Smooth muscle cell (in vitro differentiated cells): ENCODE measurements at regions not wholly inside any gene's neighbourhood (a gene's known extent, or its start where the extent isn't known, plus 50 kb on each side); places are given as distances from the start of the nearest gene placed in this dataset.
A peak's percentile ranks its signal among the peaks of the same experiment; 100 is the strongest.

Experiments
- DNase-seq: peaks from one replicate; lab custom pipeline; 2025; ENCODE audit not compliant: unreplicated experiment; lab: John Stamatoyannopoulos, UW
- H2AFZ ChIP-seq: fragments of 200-600 bp; sonication (generic); 2 replicates; pipeline ENCODE4 v1.6.0; 2016; ENCODE audit warnings: antibody characterized with exemption, low read depth, mild to moderate bottlenecking
- H3F3A ChIP-seq: fragments of 200-600 bp; sonication (generic); 2 replicates; pipeline ENCODE4 v1.6.0; 2017; ENCODE audit warnings: antibody characterized with exemption, low read depth
- H3K27ac ChIP-seq: fragments of 200-600 bp; sonication (generic); 2 replicates; pipeline ENCODE4 v1.5.1; 2016; ENCODE audit warnings: low read depth, mild to moderate bottlenecking
- H3K27me3 ChIP-seq: fragments of 200-600 bp; sonication (generic); 2 replicates; pipeline ENCODE4 v1.6.1; 2016; ENCODE audit warnings: low read depth, mild to moderate bottlenecking
- H3K36me3 ChIP-seq: fragments of 200-600 bp; sonication (generic); 2 replicates; pipeline ENCODE4 v1.5.1; 2016; ENCODE audit warnings: low read depth
- H3K4me1 ChIP-seq: fragments of 200-600 bp; sonication (generic); 2 replicates; pipeline ENCODE4 v1.5.1; 2016; ENCODE audit warnings: low read depth
- H3K4me2 ChIP-seq: fragments of 200-600 bp; sonication (generic); 2 replicates; pipeline ENCODE4 v1.6.0; 2016; ENCODE audit warnings: mild to moderate bottlenecking
- H3K4me3 ChIP-seq: fragments of 200-600 bp; sonication (generic); 2 replicates; pipeline ENCODE4 v1.5.1; 2016; ENCODE audit warnings: mild to moderate bottlenecking
- H3K79me2 ChIP-seq: fragments of 200-600 bp; sonication (generic); 2 replicates; pipeline ENCODE4 v1.6.0; 2016; ENCODE audit warnings: low read depth, mild to moderate bottlenecking
- H3K9ac ChIP-seq: fragments of 200-600 bp; sonication (generic); 2 replicates; pipeline ENCODE4 v1.6.0; 2016; ENCODE audit warnings: low read depth
- H3K9me3 ChIP-seq: fragments of 200-600 bp; sonication (generic); replicated peaks from 2 replicates; pipeline ENCODE4 v1.5.1; 2016; ENCODE audit warnings: low read depth
- H4K20me1 ChIP-seq: fragments of 200-600 bp; sonication (generic); 2 replicates; pipeline ENCODE4 v1.6.0; 2016; ENCODE audit warnings: low read depth
- CTCF ChIP-seq: fragments of 200-600 bp; sonication (generic); IDR thresholded peaks from 2 replicates; pipeline ENCODE4 v1.5.1; 2017; ENCODE audit warnings: borderline replicate concordance, mild to moderate bottlenecking, antibody characterized with exemption; ENCODE audit not compliant: insufficient read depth, poor library complexity, severe bottlenecking
- WGBS: methylation state at CpG from one replicate; pipeline ENCODE4 v1.1.7; 2016; ENCODE audit warnings: low lambda C conversion rate; 5-methylcytosine and 5-hydroxymethylcytosine counted together

GRCh38 chr21:43361493-43362296 lies 65.2 kb downstream of the SIK1 start:
- H3K27ac ChIP-seq: peak overlapping the region; percentile 80
- H4K20me1 ChIP-seq: no peaks in the 10 kb centered on the region
- DNase-seq: no peak
- no peaks in the 10 kb centered on the region for H3K27me3 ChIP-seq
- no peak for TF ChIP-seq CTCF
- peaks cover 13% of the 10 kb centered on the region for H3K4me1 ChIP-seq
- no peaks in the 10 kb centered on the region for H3K9me3 ChIP-seq
- 67% methylated on average over 35 of the region's 35 CpGs for WGBS
- H3K79me2 ChIP-seq: no peaks in the 10 kb centered on the region
- peak overlapping the region; percentile 13 for H3K9ac ChIP-seq
- peak overlapping the region; percentile 25 for H3K4me2 ChIP-seq
- no peaks in the 10 kb centered on the region for H3K36me3 ChIP-seq
- H2AFZ ChIP-seq: peak overlapping the region; percentile 63
- H3F3A ChIP-seq: peaks cover 8% of the 10 kb centered on the region
- H3K4me3 ChIP-seq: no peak overlapping the region

DNA sequence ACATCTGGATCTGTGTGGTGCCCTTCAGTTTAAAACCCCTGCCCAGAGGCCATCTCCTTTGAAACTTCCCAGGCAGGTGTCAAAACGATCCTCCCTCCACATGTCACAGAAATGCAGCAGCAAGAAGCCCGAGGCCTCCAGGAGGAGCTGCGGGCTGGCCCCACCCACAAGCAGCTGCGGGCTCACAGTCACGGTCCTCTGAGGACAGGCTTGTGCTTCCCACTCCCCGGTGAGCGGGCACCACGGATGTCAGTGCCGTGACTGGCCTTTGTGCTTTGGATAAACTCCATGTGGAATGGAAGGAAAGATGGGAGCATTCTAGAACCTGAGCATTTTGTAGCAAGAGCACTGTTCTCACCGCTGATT lies 65.8 kb downstream of the SIK1 start:
- no peak for DNase-seq
- Histone ChIP-seq H3K79me2 (no peaks in the 10 kb centered on the region), H3K27me3 (no peaks in the 10 kb centered on the region), H3K9me3 (no peaks in the 10 kb centered on the region), H3K4me1 (peaks cover 13% of the 10 kb centered on the region), H3F3A (peaks cover 8% of the 10 kb centered on the region), H2AFZ (no peak overlapping the region), H3K36me3 (no peaks in the 10 kb centered on the region), H4K20me1 (no peaks in the 10 kb centered on the region), H3K4me2 (peak overlapping the region; percentile 25), H3K9ac (peak overlapping the region; percentile 13), H3K4me3 (no peak overlapping the region), H3K27ac (peak overlapping the region; percentile 80)
- TF ChIP-seq CTCF: no peak
- 42% methylated on average over 10 of the region's 10 CpGs for whole genome bisulfite sequencing

- H3K9ac ChIP-seq: no peak overlapping the region
- DNase-seq: no peak
- no peaks in the 10 kb centered on the region for H3K36me3 ChIP-seq
- no peak overlapping the region for H3K4me3 ChIP-seq
- H3K27me3 ChIP-seq: no peaks in the 10 kb centered on the region
- H4K20me1 ChIP-seq: no peaks in the 10 kb centered on the region
- peaks cover 8% of the 10 kb centered on the region for H3F3A ChIP-seq
- H3K79me2 ChIP-seq: no peaks in the 10 kb centered on the region
- peak overlapping the region; percentile 25 for H3K4me2 ChIP-seq
- no peak overlapping the region for H2AFZ ChIP-seq
- H3K27ac ChIP-seq: no peak overlapping the region
- TF ChIP-seq CTCF: no peak
- 94% methylated on average over 28 of the region's 32 CpGs for WGBS
- H3K9me3 ChIP-seq: no peaks in the 10 kb centered on the region
- H3K4me1 ChIP-seq: peaks cover 13% of the 10 kb centered on the region
Observed at GRCh38 chr21:43360441-43361126, 66.3 kb downstream of the SIK1 start.
